ENCODE measurements at regions not wholly inside any gene's neighbourhood (a gene's known extent, or its start where the extent isn't known, plus 50 kb on each side); places are given as distances from the start of the nearest gene placed in this dataset.

DNA sequence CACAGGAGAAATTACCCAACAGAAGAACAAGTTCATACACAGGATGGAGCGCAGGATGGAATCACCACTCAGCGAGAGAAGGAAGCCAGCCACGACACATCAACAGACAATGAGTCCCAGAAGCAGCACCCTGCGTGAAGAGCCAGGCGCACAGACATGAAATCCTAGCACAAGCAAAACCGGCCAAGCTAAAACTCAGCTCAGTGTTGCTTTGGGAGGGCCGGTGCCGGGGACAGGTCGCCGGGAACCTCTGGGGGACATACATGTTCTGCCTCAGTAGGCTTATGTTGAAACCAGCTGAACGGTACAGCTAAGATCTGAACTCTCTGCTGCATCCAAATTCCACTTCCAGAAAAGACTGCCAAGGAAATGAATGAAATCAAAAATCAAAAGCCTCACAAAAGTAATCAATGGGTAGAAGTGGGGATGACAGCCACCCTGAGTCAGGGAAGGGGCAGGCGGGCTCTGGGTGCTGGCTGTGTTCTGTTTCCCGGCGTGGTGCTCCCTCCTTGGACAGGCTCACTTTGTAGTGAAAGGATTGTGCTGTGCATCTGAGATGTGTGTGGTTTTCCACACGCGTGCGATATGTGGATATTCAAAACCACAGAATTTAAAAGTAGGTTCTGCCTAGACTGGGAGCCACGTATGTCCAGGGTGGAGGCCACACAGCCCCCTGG is 114.7 kb downstream of the PDGFA start:
- TF ChIP-seq, protein P1, sequence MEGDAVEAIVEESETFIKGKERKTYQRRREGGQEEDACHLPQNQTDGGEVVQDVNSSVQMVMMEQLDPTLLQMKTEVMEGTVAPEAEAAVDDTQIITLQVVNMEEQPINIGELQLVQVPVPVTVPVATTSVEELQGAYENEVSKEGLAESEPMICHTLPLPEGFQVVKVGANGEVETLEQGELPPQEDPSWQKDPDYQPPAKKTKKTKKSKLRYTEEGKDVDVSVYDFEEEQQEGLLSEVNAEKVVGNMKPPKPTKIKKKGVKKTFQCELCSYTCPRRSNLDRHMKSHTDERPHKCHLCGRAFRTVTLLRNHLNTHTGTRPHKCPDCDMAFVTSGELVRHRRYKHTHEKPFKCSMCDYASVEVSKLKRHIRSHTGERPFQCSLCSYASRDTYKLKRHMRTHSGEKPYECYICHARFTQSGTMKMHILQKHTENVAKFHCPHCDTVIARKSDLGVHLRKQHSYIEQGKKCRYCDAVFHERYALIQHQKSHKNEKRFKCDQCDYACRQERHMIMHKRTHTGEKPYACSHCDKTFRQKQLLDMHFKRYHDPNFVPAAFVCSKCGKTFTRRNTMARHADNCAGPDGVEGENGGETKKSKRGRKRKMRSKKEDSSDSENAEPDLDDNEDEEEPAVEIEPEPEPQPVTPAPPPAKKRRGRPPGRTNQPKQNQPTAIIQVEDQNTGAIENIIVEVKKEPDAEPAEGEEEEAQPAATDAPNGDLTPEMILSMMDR (IDR thresholded peaks at IDR 0.05): no peak
- TF ChIP-seq POLR2A (IDR thresholded peaks at IDR 0.05): no peak

Data from adrenal gland (tissue), 5 donors.